MM.1S (cell line): ENCODE measurements at regions not wholly inside any gene's neighbourhood (a gene's known extent, or its start where the extent isn't known, plus 50 kb on each side); places are given as distances from the start of the nearest gene placed in this dataset.

Experiments used
- CTCF ChIP-seq: fragments of 300-600 bp; sonication (generic); IDR thresholded peaks from 2 replicates; pipeline ENCODE4 v1.5.1; 2016; ENCODE audit warnings: antibody characterized with exemption, low read length, mixed read lengths
- EZH2phosphoT487 ChIP-seq: fragments of 300-600 bp; sonication (generic); IDR thresholded peaks from 2 replicates; pipeline ENCODE4 v1.6.1; 2018; ENCODE audit warnings: antibody characterized with exemption, low read length

DNA sequence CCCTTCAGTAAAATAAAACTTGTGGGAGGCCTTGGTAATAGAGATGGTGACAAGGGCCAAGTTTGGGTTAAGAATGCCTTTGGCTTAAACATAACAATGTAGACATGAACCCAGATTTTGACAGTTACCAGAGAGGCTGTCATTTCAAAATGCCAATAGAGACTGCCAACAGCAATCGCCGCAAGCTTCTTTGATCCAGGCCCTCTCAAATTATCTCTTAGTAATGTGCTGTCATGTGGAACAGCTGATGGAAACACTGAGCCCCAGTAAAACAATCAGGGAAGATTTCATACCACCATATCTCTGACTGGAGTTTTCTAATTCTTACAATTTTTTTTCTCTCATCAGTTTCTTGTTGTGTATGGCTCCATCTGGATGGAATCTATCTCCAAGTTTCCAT, 80.5 kb downstream of the ZNF330 start:
- TF ChIP-seq EZH2phosphoT487, result no peak
- no peak for TF ChIP-seq CTCF
